ENCODE measurements at regions not wholly inside any gene's neighbourhood (a gene's known extent, or its start where the extent isn't known, plus 50 kb on each side); places are given as distances from the start of the nearest gene placed in this dataset.

GRCh38 chrX:138946926-138947325 is 235.4 kb upstream of the FGF13 start:
- Mint-ChIP-seq H3K4me3 (no peak overlapping the region), H3K9me3 (peaks cover 0 to 4% (median 0%) of the 10 kb centered on the region in 7 donors), H3K27ac (no peak overlapping the region), H3K36me3 (no peaks in the 10 kb centered on the region), H3K27me3 (no peaks in the 10 kb centered on the region), H3K4me1 (no peaks in the 10 kb centered on the region)
- Histone ChIP-seq H3K9me3 (ENCODE audit: control insufficient read depth in 2 of 2, low read length in 2 of 2) (no peaks in the 10 kb centered on the region), H3K36me3 (ENCODE audit: control insufficient read depth, insufficient read depth, low read length) (no peaks in the 10 kb centered on the region), H3K27me3 (ENCODE audit: control insufficient read depth, insufficient read depth, low read length) (no peaks in the 10 kb centered on the region), H3K4me3 (ENCODE audit: low read depth, low read length) (no peak overlapping the region), H3K27ac (ENCODE audit: insufficient read depth, low read length, poor library complexity, severe bottlenecking) (no peak overlapping the region), H3K4me1 (ENCODE audit: control insufficient read depth, insufficient read depth, low read length, poor library complexity, severe bottlenecking) (no peaks in the 10 kb centered on the region)
- DNase-seq (no peak), ATAC-seq (ENCODE audit: low read depth in 2 of 2) (no peak)

GRCh38 chrX:138945219-138945618 is 233.7 kb upstream of the FGF13 start:
- ATAC-seq (ENCODE audit: low read depth in 2 of 2) (no peak), DNase-seq (no peak)
- H3K36me3 ChIP-seq (ENCODE audit: control insufficient read depth, insufficient read depth, low read length), result no peaks in the 10 kb centered on the region
- H3K27me3 ChIP-seq (ENCODE audit: control insufficient read depth, insufficient read depth, low read length), result no peaks in the 10 kb centered on the region
- no peak overlapping the region for H3K4me3 Mint-ChIP-seq
- no peaks in the 10 kb centered on the region for H3K27me3 Mint-ChIP-seq
- H3K4me3 ChIP-seq (ENCODE audit: low read depth, low read length), result no peak overlapping the region
- no peaks in the 10 kb centered on the region for H3K4me1 Mint-ChIP-seq
- H3K9me3 Mint-ChIP-seq, result peaks cover 0 to 4% (median 0%) of the 10 kb centered on the region in 7 donors
- H3K27ac ChIP-seq (ENCODE audit: insufficient read depth, low read length, poor library complexity, severe bottlenecking), result no peak overlapping the region
- no peaks in the 10 kb centered on the region for H3K36me3 Mint-ChIP-seq
- no peak overlapping the region for H3K27ac Mint-ChIP-seq
- no peaks in the 10 kb centered on the region for H3K9me3 ChIP-seq (ENCODE audit: control insufficient read depth in 2 of 2, low read length in 2 of 2)
- no peaks in the 10 kb centered on the region for H3K4me1 ChIP-seq (ENCODE audit: control insufficient read depth, insufficient read depth, low read length, poor library complexity, severe bottlenecking)

GRCh38 chrX:138939038-138939437 is 227.5 kb upstream of the FGF13 start:
- Mint-ChIP-seq H3K36me3 (no peaks in the 10 kb centered on the region), H3K27me3 (no peaks in the 10 kb centered on the region), H3K4me1 (no peaks in the 10 kb centered on the region), H3K9me3 (peaks cover 0 to 4% (median 0%) of the 10 kb centered on the region in 7 donors), H3K4me3 (no peak overlapping the region), H3K27ac (no peak overlapping the region)
- ATAC-seq (ENCODE audit: low read depth in 2 of 2) (no peak), DNase-seq (no peak)
- Histone ChIP-seq H3K36me3 (ENCODE audit: control insufficient read depth, insufficient read depth, low read length) (no peaks in the 10 kb centered on the region), H3K4me3 (ENCODE audit: low read depth, low read length) (no peak overlapping the region), H3K27ac (ENCODE audit: insufficient read depth, low read length, poor library complexity, severe bottlenecking) (no peak overlapping the region), H3K9me3 (ENCODE audit: control insufficient read depth in 2 of 2, low read length in 2 of 2) (no peaks in the 10 kb centered on the region), H3K4me1 (ENCODE audit: control insufficient read depth, insufficient read depth, low read length, poor library complexity, severe bottlenecking) (no peaks in the 10 kb centered on the region), H3K27me3 (ENCODE audit: control insufficient read depth, insufficient read depth, low read length) (no peaks in the 10 kb centered on the region)

GRCh38 chrX:138938003-138938402 is 226.5 kb upstream of the FGF13 start:
- Histone ChIP-seq H3K4me3 (ENCODE audit: low read depth, low read length) (no peak overlapping the region), H3K27ac (ENCODE audit: insufficient read depth, low read length, poor library complexity, severe bottlenecking) (no peak overlapping the region), H3K4me1 (ENCODE audit: control insufficient read depth, insufficient read depth, low read length, poor library complexity, severe bottlenecking) (no peaks in the 10 kb centered on the region), H3K9me3 (ENCODE audit: control insufficient read depth in 2 of 2, low read length in 2 of 2) (no peaks in the 10 kb centered on the region), H3K27me3 (ENCODE audit: control insufficient read depth, insufficient read depth, low read length) (no peaks in the 10 kb centered on the region), H3K36me3 (ENCODE audit: control insufficient read depth, insufficient read depth, low read length) (no peaks in the 10 kb centered on the region)
- Mint-ChIP-seq H3K36me3 (no peaks in the 10 kb centered on the region), H3K27me3 (no peaks in the 10 kb centered on the region), H3K27ac (peak overlapping the region in 1 of 3 donors; percentile 18), H3K4me3 (no peak overlapping the region), H3K9me3 (peaks cover 0 to 4% (median 0%) of the 10 kb centered on the region in 7 donors), H3K4me1 (no peaks in the 10 kb centered on the region)
- DNase-seq (no peak), ATAC-seq (ENCODE audit: low read depth in 2 of 2) (no peak)

- no peak for ATAC-seq (ENCODE audit: low read depth in 2 of 2)
- Mint-ChIP-seq H3K4me1 (no peaks in the 10 kb centered on the region), H3K9me3 (no peaks in the 10 kb centered on the region), H3K36me3 (no peaks in the 10 kb centered on the region), H3K27me3 (no peaks in the 10 kb centered on the region), H3K4me3 (no peak overlapping the region), H3K27ac (no peak overlapping the region)
- Histone ChIP-seq H3K4me3 (ENCODE audit: low read depth, low read length) (no peak overlapping the region), H3K27ac (ENCODE audit: insufficient read depth, low read length, poor library complexity, severe bottlenecking) (no peak overlapping the region), H3K4me1 (ENCODE audit: control insufficient read depth, insufficient read depth, low read length, poor library complexity, severe bottlenecking) (no peaks in the 10 kb centered on the region), H3K27me3 (ENCODE audit: control insufficient read depth, insufficient read depth, low read length) (no peaks in the 10 kb centered on the region), H3K36me3 (ENCODE audit: control insufficient read depth, insufficient read depth, low read length) (no peaks in the 10 kb centered on the region), H3K9me3 (ENCODE audit: control insufficient read depth in 2 of 2, low read length in 2 of 2) (no peaks in the 10 kb centered on the region)
- DNase-seq, result no peak
These were observed 219.7 kb upstream of the FGF13 start for GRCh38 chrX:138931212-138931611.

- Histone ChIP-seq H3K9me3 (ENCODE audit: control insufficient read depth in 2 of 2, low read length in 2 of 2) (no peaks in the 10 kb centered on the region), H3K4me1 (ENCODE audit: control insufficient read depth, insufficient read depth, low read length, poor library complexity, severe bottlenecking) (no peaks in the 10 kb centered on the region), H3K27ac (ENCODE audit: insufficient read depth, low read length, poor library complexity, severe bottlenecking) (no peak overlapping the region), H3K36me3 (ENCODE audit: control insufficient read depth, insufficient read depth, low read length) (no peaks in the 10 kb centered on the region), H3K4me3 (ENCODE audit: low read depth, low read length) (no peak overlapping the region), H3K27me3 (ENCODE audit: control insufficient read depth, insufficient read depth, low read length) (no peaks in the 10 kb centered on the region)
- H3K27me3 Mint-ChIP-seq, result no peaks in the 10 kb centered on the region
- H3K4me1 Mint-ChIP-seq, result no peaks in the 10 kb centered on the region
- no peak for ATAC-seq (ENCODE audit: low read depth in 2 of 2)
- DNase-seq, result no peak
- no peak overlapping the region for H3K4me3 Mint-ChIP-seq
- H3K9me3 Mint-ChIP-seq, result no peaks in the 10 kb centered on the region
- H3K27ac Mint-ChIP-seq, result no peak overlapping the region
- no peaks in the 10 kb centered on the region for H3K36me3 Mint-ChIP-seq
These were observed 219.0 kb upstream of the FGF13 start for GRCh38 chrX:138930583-138930945.

GRCh38 chrX:138929926-138930582 is 218.5 kb upstream of the FGF13 start:
- Mint-ChIP-seq H3K4me1 (no peaks in the 10 kb centered on the region), H3K4me3 (no peak overlapping the region), H3K27ac (no peak overlapping the region), H3K36me3 (no peaks in the 10 kb centered on the region), H3K27me3 (no peaks in the 10 kb centered on the region), H3K9me3 (no peaks in the 10 kb centered on the region)
- no peak overlapping the region for H3K27ac ChIP-seq (ENCODE audit: insufficient read depth, low read length, poor library complexity, severe bottlenecking)
- no peak overlapping the region for H3K4me3 ChIP-seq (ENCODE audit: low read depth, low read length)
- H3K4me1 ChIP-seq (ENCODE audit: control insufficient read depth, insufficient read depth, low read length, poor library complexity, severe bottlenecking), result no peaks in the 10 kb centered on the region
- H3K27me3 ChIP-seq (ENCODE audit: control insufficient read depth, insufficient read depth, low read length), result no peaks in the 10 kb centered on the region
- H3K36me3 ChIP-seq (ENCODE audit: control insufficient read depth, insufficient read depth, low read length), result no peaks in the 10 kb centered on the region
- DNase-seq, result no peak
- ATAC-seq (ENCODE audit: low read depth in 2 of 2), result no peak
- no peaks in the 10 kb centered on the region for H3K9me3 ChIP-seq (ENCODE audit: control insufficient read depth in 2 of 2, low read length in 2 of 2)

GRCh38 chrX:138928737-138929459 is 217.4 kb upstream of the FGF13 start:
- Histone ChIP-seq H3K36me3 (ENCODE audit: control insufficient read depth, insufficient read depth, low read length) (no peaks in the 10 kb centered on the region), H3K27me3 (ENCODE audit: control insufficient read depth, insufficient read depth, low read length) (no peaks in the 10 kb centered on the region), H3K27ac (ENCODE audit: insufficient read depth, low read length, poor library complexity, severe bottlenecking) (no peak overlapping the region), H3K4me3 (ENCODE audit: low read depth, low read length) (no peak overlapping the region), H3K9me3 (ENCODE audit: control insufficient read depth in 2 of 2, low read length in 2 of 2) (no peaks in the 10 kb centered on the region), H3K4me1 (ENCODE audit: control insufficient read depth, insufficient read depth, low read length, poor library complexity, severe bottlenecking) (no peaks in the 10 kb centered on the region)
- no peak overlapping the region for H3K27ac Mint-ChIP-seq
- H3K4me1 Mint-ChIP-seq, result no peaks in the 10 kb centered on the region
- H3K9me3 Mint-ChIP-seq, result no peaks in the 10 kb centered on the region
- no peak for ATAC-seq (ENCODE audit: low read depth in 2 of 2)
- H3K36me3 Mint-ChIP-seq, result no peaks in the 10 kb centered on the region
- no peak overlapping the region for H3K4me3 Mint-ChIP-seq
- no peak for DNase-seq
- no peaks in the 10 kb centered on the region for H3K27me3 Mint-ChIP-seq

All from CD4-positive, CD25-positive, alpha-beta regulatory T cell (primary cell).